ENCODE measurements at regions not wholly inside any gene's neighbourhood (a gene's known extent, or its start where the extent isn't known, plus 50 kb on each side); places are given as distances from the start of the nearest gene placed in this dataset.

GRCh38 chr3:64463981-64464380, 223.8 kb downstream of the ADAMTS9 start:
- TF ChIP-seq CTCF (IDR thresholded peaks at IDR 0.05) (no peak), EZH2phosphoT487 (IDR thresholded peaks at IDR 0.05) (no peak)
